ENCODE measurements at regions not wholly inside any gene's neighbourhood (a gene's known extent, or its start where the extent isn't known, plus 50 kb on each side); places are given as distances from the start of the nearest gene placed in this dataset.

DNA sequence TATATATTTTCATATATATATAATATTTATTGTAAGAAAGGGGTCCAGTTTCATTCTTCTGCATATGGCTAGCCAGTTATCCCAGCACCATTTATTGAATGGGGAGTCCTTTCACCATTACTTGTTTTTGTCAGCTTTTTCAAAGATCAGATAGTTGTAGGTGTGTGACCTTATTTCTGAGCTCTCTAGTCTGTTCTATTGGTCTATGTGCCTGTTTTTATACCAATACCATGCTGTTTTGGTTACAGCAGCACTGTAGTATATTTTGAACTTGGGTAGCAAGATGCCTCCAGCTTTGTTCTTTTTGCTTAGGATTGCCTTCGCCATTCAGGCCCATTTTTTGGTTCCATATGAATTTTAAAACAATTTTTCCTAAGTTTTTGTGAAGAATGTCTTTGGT lies 320.1 kb downstream of the CDH2 start:
- no peak for TF ChIP-seq RAD21 (IDR thresholded peaks at IDR 0.05; ENCODE audit: insufficient read depth, low read depth, low read length)
- TF ChIP-seq, protein P1, sequence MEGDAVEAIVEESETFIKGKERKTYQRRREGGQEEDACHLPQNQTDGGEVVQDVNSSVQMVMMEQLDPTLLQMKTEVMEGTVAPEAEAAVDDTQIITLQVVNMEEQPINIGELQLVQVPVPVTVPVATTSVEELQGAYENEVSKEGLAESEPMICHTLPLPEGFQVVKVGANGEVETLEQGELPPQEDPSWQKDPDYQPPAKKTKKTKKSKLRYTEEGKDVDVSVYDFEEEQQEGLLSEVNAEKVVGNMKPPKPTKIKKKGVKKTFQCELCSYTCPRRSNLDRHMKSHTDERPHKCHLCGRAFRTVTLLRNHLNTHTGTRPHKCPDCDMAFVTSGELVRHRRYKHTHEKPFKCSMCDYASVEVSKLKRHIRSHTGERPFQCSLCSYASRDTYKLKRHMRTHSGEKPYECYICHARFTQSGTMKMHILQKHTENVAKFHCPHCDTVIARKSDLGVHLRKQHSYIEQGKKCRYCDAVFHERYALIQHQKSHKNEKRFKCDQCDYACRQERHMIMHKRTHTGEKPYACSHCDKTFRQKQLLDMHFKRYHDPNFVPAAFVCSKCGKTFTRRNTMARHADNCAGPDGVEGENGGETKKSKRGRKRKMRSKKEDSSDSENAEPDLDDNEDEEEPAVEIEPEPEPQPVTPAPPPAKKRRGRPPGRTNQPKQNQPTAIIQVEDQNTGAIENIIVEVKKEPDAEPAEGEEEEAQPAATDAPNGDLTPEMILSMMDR (IDR thresholded peaks at IDR 0.05 in 2 of 3, conservative IDR thresholded peaks at IDR 0.05 in 1 of 3; ENCODE audit: control insufficient read depth in 2 of 3, extremely low read depth in 1 of 3, insufficient read depth in 1 of 3, low read depth in 3 of 3, low read length in 3 of 3), result no peak
- no peak for TF ChIP-seq ETV6 (conservative IDR thresholded peaks at IDR 0.05 in 1 of 2, IDR thresholded peaks at IDR 0.05 in 1 of 2; ENCODE audit: borderline replicate concordance in 1 of 2, low read depth in 1 of 2)
- no peak for TF ChIP-seq CHD4 (IDR thresholded peaks at IDR 0.05)
- no peak for TF ChIP-seq POLR2A (IDR thresholded peaks at IDR 0.05; ENCODE audit: low read depth, low read length)
- no peak for TF ChIP-seq RFX5 (IDR thresholded peaks at IDR 0.05; ENCODE audit: low read depth, low read length)
- no peak for TF ChIP-seq BHLHE40 (IDR thresholded peaks at IDR 0.05; ENCODE audit: borderline replicate concordance in 1 of 2, low read depth in 2 of 2, low read length in 1 of 2)

Data from GM12878 (cell line).